Caki2 (cell line): ENCODE measurements at regions not wholly inside any gene's neighbourhood (a gene's known extent, or its start where the extent isn't known, plus 50 kb on each side); places are given as distances from the start of the nearest gene placed in this dataset.
"Not testable (repeated sequence)": the region's sequence is repeated elsewhere in the genome, so short reads cannot be mapped to it uniquely, and the experiment has no call there.

Source experiments
- DNase-seq: peaks from one replicate; pipeline ENCODE4 v3.0.0-alpha.2; 2015; ENCODE audit warnings: low read depth
- in situ Hi-C: cut with HindIII; loops from 2 replicates; pipeline ENCODE4 v1.10.0; 2016; ENCODE audit warnings: low sequenced_read_pairs, low pct_unique_long_range_greater_than_20kb, mixed read lengths

DNA sequence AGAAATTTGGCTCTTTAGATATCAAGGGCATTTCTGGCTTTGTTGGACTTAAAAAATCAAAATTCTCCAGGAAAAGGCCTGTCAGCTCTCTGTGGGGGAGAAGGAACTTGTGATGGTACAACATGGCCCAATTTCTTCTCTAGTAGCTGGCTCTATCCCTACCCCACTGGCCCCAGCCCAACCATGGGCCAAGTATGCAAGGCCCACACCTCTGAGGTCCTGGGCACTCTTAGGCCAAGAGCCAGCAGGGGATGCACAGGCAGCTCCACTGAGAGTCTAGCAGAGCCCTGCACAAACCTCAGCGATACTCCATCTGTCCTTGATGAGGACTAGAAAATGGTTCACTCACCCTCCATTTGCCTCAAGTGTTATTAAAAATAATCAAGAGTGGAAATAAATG is 261.2 kb downstream of the C7orf25 start:
- in situ Hi-C loops = no loop called here
- DNase-seq = no peak

DNA sequence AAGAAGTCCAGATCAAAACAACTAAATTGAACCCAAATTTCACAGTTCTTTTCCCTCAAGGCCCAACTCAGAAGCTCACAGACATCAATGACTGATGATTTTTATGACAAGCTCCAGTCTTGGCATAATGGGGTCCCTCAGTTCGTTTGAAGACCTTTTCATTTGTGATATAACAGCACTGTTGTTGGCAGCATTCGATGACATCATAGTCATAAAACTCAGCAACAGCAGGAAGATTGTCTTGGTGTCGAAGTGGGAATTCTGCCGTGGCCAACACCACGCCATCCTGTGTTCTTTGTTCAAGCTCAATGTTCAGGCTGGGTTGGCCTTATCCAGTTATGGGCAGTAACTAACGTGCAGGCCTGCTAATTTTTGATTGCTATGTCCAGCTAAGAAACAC is 261.7 kb downstream of the C7orf25 start:
- in situ Hi-C loops = no loop called here
- DNase-seq = no peak

DNA sequence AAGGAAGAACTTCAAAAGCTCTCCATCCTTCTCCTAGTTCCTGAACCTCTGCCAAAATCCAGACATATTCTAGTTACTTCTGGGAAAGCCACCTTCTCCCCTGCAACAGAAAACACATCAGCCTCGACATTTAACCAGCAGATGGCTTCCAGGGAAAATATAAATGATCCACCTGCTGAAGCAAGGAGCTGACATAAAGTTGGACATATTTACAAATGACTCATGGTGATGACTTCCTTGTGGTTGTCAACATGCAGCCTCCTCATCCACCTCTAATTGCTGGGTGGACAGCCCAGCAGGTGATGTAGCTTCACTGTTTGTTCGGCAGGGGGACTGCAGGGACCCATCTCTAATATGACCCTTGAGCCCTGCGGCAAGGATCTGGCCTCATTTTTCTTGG is 266.0 kb downstream of the C7orf25 start:
- in situ Hi-C loops = no loop called here
- DNase-seq = no peak

DNA sequence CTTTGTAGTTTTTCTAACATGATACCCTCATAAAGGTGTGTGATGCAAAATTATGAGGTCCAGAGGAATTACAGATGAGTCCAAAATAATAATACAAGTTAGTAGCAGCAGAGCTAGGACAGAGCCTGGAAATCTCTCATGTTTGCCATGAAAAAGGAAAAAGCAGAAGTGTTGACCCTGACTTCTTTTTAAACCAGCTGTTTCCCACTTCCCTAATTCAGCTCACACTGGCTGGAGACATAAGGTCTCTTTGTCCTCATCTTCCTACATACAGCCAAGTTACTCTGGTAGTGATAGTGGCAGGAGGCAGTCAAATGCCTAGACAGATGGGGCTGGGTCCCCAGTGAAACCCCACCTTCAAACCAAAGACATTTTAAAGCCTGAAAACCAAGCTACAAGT is 269.2 kb downstream of the C7orf25 start:
- in situ Hi-C loops = no loop called here

DNA sequence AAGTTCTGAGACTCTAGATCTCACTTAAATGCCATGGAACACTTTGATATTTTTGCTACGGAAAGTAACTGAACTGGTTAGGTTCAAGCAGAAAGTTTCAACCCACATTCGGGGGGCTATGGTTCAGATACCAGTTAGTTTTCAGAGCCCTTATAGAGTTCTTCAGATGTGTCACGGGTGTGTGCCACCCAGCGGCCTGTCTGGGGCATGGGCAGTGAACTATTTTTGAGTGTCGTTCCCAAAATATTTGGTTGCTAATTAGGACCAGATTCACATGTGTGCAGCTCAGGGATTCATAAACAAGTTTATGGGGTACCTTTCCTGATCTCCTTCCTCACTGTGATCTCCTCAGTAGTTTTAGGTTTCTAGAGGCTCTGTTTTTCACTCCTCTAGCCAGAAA is 271.9 kb downstream of the C7orf25 start:
- in situ Hi-C loops = no loop called here
- no peak for DNase-seq

More for the DNA sequence above, 269.2 kb downstream of the C7orf25 start:
- no peak for DNase-seq

DNA sequence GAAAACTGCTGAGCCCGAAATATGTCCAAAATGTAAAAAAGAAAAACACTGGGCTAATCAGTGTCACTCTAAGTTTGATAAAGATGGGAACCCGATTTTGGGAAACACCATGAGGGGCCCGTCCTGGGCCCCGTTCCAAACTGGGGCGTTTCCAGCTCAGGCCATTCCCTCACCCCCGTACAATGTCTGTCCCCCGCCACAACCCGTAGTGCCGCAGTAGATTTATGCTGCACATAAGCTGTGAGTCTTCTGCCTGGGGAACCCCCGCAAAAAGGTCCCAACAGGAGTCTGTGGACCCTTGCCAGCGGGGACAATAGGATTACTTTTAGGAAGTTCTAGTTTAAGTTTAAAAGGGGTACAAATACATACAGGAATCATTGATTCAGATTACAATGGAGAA is 275.5 kb downstream of the C7orf25 start:
- in situ Hi-C loops, DNase-seq: not testable (repeated sequence)

DNA sequence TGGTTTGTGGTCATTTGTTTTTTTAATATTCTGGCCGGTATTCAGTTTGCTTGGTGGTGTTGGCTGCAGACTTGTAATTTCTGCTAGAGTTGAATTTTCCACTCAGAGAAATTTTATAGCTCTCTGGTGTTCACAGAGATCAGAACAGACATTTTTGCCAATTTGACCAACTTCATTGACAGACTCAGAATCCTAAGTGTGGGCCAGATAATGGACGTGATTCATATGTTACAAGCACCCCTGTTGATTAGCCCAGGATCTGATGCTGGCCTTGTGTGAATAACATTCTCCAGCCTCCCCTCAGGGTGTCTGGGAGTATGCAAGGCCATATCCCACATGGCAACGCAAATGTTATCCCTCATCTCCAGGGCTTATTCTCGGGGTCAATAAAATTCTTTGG is 283.8 kb downstream of the C7orf25 start:
- no peak for DNase-seq

DNA sequence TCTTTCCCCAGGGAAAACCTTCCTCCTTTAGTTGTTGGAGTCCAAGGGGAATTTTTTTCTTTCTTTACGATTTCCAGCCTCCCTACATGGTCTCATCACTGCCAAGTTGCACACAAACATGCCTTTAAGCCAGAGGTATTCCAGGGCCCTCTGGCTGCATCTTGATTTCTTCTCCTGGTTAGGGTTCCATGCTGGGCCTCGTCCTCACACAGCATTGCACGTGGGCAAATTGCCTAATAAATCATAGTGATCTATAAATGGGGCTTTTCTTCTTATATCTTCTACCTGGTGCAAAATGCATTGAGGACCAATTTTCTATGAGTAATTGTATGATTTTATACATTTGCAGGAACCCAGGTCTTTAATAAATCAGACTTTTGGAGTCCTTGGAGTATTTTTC is 284.2 kb downstream of the C7orf25 start:
- in situ Hi-C loops = no loop called here
- DNase-seq = no peak

More for the DNA sequence above, 283.8 kb downstream of the C7orf25 start:
- in situ Hi-C loops = no loop called here

DNA sequence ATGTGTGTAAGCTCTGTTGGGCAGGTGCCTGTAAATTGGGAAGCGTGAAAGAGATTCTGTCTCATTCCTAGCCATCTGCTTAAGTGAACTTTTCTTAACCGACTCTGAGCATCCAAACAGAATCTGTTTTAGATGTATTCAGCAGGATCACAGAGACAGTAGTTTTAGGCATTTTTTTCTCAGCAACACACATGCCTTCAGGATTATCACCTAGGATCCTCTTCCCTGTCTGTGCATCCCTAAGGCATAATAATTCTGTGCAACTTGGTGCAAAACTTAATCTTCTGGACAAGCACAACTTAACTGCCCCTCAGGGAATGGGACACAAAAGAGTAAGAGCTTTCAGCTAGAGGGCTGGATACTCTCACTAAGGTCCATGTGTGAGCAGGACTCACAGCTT is 284.8 kb downstream of the C7orf25 start:
- in situ Hi-C loops = no loop called here
- no peak for DNase-seq

DNA sequence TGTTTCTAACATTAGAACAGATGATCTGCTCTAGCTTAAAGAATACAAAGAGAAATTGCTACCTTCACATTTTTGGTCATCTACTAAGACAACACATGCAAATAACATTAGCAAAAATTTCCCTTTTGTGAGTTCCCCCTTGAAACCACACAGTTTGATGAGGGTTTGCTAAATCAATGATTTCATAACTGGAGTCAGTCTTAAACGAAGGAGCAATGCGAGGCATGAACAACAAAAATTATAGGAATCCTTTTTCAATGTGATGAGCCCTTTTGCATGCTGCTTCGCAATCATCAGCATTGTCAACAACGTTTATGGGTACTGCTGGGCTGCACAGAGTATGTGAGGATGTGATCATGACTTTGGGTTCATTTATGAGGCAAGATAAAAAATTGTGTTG is 286.4 kb downstream of the C7orf25 start:
- no peak for DNase-seq

DNA sequence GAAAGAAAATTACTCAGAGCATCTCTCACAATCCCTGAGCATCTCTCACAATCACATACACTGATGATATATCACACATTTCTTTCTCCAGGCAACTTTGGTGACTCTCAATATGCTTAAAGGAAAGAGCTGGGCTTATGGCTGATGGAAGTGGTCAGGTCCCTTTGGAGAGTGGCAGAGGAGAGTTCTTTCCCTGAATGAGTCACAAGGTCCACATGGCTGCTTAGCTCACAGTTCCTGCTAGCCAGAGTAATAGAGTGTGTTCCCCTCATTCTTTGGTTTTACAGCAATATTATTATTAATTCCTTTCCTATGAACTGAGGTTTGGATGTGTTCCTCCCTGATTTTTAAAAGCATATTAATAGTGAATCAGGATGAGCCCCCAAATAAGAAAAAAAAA is 287.4 kb downstream of the C7orf25 start:
- in situ Hi-C loops = no loop called here
- no peak for DNase-seq

More for the DNA sequence above, 286.4 kb downstream of the C7orf25 start:
- in situ Hi-C loops = no loop called here

DNA sequence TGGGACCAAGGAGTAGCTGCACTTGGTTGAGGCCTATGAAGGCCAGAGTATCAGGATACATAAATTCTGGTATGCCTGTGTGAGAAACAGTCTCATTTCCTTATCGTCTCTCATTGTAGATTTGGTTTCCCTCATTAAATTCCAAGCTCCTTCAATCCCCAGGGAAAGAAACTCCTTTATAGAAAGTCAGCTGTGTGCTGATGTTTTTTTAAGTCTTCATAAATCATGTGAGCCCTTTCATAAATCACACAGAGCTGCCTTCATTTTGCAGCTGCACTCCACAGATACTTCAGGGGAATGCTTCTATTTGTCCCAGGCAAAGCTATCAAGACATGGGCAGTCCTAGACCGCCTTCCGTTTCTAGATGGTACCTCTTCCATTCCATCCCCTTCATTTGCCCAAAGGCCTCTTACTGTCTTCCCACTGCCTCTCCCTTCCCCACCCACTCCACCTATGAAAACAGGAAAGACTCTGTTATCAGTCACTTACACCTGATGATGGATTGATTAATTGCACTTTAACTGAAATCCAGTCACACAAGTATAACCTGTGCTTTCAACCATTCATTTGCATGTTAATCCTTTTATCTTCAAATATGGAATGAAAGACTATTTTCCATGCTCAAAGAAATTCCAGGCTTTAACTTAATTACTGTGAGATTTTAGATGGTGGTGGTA is 290.2 kb downstream of the C7orf25 start:
- in situ Hi-C loops = no loop called here
- no peak for DNase-seq

DNA sequence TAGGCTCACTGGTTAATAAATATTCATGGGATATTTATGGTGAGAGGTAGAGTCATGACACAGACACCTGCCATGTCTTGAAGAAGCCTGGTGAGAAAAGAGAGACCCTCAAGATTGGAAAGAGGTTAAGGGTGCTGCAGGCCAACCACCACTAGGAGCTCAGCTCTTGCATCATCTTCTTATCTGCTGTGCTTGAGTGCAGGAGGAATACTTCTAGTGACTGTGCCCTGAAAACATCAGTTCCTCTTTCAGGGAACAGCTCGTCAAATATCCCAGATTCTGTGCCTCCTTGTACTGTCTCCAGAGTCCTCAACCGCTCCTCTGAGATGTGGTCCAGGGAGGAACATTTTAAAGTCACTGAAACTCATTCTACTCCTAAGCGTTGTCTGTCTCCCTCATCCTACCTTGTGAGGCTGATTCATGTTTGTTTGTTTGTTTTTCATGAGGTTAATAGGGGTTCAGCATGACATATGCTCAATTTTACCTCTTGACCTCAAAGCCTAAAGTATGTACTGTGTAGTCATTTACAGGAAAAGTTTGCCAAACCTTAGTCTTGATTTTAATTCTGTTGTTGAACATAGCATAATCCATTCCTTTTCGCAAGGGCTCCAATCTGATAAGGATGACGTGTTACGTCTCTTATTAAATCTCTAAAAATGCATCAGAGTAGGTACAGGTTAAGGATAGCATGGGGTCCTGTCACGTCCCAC is 293.1 kb downstream of the C7orf25 start:
- no peak for DNase-seq
- in situ Hi-C loops = no loop called here

DNA sequence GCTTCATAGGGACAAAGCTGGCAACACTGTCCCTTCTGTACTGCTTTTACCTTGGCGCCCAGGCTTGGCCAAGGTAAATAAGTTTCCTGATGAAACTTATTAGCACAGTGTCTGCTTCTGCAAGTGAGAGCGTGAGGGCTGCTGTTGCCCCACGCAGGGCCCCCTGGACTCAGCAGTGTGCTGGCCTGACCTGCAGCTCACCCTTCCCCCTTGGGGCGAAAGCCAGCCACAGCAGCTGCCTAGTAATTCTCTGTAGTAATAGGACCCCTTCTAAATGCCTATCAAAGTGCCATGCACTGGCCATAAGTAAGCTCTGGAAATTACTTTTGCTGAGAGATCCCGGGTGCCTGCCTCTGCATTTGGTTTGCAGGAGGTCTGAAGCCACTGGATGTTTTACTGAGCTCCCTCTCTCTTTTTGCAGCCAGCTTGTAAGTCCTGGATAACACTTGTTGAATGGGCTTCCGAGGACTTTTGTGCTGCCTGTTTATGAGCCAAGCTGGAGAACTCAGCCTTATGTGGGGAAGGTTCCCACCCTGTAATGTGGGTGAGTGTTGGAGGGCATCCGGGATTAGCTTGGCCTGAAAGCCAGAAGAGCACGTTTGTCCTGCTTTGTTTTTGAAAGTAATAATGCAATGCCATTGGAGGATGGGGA is 293.9 kb downstream of the C7orf25 start:
- no peak for DNase-seq
- in situ Hi-C loops = no loop called here

DNA sequence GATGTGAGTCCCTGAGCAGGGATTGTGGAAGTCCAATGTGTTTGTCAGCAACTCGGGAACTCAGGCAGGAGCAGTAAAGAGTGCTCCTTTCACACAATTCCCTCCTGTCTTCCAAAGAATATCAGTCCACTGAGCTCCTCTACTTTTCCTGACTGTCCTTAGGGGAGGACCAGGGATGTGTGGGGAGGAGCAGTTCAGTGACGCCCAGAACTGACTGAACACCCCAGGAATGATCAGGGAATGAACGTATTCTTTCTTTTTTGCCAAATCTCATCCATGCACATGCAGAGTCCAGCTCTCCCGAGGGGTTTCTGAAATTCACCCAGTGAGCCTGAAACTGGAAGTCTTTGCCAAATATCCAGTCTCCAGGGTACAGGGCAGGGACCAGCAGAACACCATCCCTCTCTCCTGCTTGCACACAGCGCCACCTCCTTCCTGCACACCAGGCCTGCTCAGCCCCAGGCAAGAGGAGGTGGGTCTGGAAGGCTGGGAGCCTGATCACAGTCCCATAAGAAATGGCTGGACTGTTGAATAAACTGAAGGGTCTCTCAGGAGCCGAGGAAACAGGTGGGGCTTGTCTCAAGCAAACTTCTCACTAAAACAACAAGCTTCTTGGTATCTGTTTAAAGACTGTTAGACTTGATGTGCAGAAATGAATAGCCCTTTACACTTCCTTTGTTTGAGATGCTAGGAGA is 294.7 kb downstream of the C7orf25 start:
- DNase-seq = no peak
- in situ Hi-C loops = no loop called here

DNA sequence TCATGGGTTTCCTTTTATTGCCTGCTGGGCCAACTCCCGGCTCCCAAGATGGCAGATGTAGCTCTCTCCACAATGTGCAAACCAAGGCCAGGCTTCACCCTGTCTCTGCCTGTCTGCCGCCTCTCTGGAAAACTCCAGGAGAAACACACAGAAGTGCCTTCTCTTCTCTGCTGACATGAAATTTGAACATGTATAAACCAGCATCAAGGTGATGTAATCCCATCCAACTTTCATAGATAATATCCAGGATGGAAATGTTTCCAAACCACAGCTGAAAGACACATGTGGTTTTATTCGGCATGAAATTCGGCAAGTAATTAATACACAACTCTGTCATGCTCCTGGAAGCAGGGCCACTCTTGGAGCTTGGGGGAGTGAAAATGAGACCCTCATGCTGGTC is 297.2 kb downstream of the C7orf25 start:
- in situ Hi-C loops = no loop called here
- no peak for DNase-seq

DNA sequence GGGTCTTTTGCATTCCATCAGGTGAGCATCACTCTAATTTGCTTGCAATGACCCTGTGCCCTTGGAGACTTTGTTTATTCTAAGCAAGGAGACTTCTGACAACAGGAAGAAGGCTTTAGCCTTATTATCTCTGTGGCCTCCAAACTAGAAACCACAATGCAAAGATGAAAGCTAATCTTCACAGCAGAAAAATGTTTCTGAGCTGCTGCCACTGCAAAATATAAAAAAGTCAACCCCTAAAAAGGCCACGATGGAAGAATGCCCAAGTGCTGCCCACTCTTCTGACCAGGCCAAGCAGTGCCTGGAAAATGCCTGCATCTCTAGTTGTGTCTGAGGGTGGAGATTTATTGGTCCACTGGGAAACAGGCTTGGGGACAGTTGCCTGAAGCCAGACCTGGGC is 299.9 kb downstream of the C7orf25 start:
- in situ Hi-C loops = no loop called here
- DNase-seq = no peak

DNA sequence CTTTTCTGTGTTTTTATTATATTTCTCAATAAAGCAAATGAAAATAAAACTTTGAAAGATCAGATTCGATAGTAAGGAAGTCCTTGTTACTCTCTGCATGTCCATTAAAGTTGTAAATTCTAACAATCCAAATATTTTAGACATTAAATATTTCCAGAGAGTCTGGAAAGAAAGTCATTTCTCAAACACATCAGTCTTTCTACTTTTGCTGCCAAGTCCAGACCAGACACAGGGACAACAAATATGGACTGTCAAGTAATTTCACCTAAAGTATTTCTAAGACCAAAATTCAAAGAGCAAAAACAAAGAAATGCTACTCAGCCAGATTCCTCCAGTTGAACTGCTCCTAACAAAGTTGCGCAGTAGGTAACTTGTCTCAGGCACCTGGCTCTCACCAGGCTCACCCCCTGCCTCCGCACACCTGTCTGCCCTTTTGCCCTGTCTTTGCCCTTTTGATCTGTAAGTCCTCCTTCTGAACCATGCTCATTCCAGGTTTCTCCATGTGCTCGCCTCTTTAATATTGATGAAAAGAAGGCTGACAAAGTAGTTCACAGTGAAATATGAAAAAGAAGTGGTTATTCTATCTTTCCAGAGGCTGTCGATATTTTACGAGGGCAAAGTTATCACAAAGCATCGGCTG is 300.5 kb downstream of the C7orf25 start:
- in situ Hi-C loops = no loop called here
- DNase-seq = no peak
